Esophagus squamous epithelium (tissue), 4 donors: ENCODE measurements at regions not wholly inside any gene's neighbourhood (a gene's known extent, or its start where the extent isn't known, plus 50 kb on each side); places are given as distances from the start of the nearest gene placed in this dataset.

Experiments
- CTCF ChIP-seq, 6 experiments: fragments of 450-650 bp in 4 of 6; fragments of 200-600 bp in 2 of 6; sonication (generic) in 2 of 6; IDR thresholded peaks; one replicate each; pipeline ENCODE4 v1.5.1; 2016 to 2019; ENCODE audit warnings: antibody characterized with exemption in 6 of 6, mild to moderate bottlenecking in 4 of 6, moderate library complexity in 4 of 6
- POLR2A ChIP-seq, 4 donors: fragments of 450-650 bp; IDR thresholded peaks; one replicate each; pipeline ENCODE4 v1.6.1; 2017; ENCODE audit warnings: antibody characterized with exemption in 4 of 4, mild to moderate bottlenecking in 4 of 4, moderate library complexity in 3 of 4

GRCh38 chr19:28520998-28521568 lies 691.9 kb downstream of the UQCRFS1 start:
- TF ChIP-seq CTCF (IDR thresholded peaks at IDR 0.05) (no peak), POLR2A (IDR thresholded peaks at IDR 0.05) (no peak)
